ENCODE measurements at regions not wholly inside any gene's neighbourhood (a gene's known extent, or its start where the extent isn't known, plus 50 kb on each side); places are given as distances from the start of the nearest gene placed in this dataset.
"Not testable (repeated sequence)": the region's sequence is repeated elsewhere in the genome, so short reads cannot be mapped to it uniquely, and the experiment has no call there.

DNA sequence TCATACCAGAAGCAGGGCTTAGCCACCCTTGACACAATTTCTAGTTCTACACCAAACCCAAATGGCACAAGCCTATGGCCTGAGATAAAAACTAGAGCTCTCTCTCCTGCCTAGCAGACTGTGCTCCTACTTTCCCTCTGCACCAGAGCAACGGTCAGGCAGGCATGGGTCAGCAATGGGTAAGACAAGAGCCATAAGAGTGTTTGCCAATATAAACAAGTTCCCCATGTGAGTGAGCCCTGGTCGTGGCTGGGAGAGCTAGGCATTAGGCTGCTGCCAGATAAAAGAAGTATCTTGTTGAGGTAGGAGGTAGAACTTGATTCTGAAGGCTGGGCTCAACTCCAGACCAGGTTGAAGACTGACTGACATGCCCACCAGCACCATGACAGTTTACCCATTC lies 1979.1 kb downstream of the OLFM4 start:
- ATAC-seq = no peak
- H3K4me1 Mint-ChIP-seq = no peaks in the 10 kb centered on the region
- H3K36me3 Mint-ChIP-seq = no peaks in the 10 kb centered on the region
- H3K27me3 Mint-ChIP-seq = no peaks in the 10 kb centered on the region
- H3K9me3 Mint-ChIP-seq = peaks cover 9% of the 10 kb centered on the region
- H3K27ac Mint-ChIP-seq = no peak overlapping the region
- H3K4me3 Mint-ChIP-seq = no peak overlapping the region

DNA sequence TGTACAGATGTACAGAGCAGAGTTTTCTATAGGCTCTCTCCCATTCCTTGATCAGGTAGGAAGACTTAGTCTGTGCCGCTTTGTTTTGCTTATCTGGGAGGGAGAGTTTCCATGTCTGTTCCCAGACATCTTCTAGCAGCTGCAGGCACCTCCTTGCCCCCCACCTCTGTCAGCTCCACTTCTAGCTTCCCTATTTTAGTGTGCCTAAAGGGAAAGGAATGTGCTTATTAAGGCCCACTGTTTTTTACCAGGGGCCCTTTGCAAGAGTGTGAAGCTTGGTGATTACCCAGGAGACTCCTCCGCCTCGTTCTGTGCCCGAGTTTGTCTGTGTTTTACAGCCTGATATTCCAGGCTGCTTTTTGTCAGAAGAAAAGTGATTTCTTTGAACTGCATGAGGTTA lies 1984.4 kb downstream of the OLFM4 start:
- peaks cover 2% of the 10 kb centered on the region for H3K9me3 Mint-ChIP-seq
- no peak overlapping the region for H3K4me3 Mint-ChIP-seq
- no peaks in the 10 kb centered on the region for H3K27me3 Mint-ChIP-seq
- no peak overlapping the region for H3K27ac Mint-ChIP-seq
- H3K36me3 Mint-ChIP-seq = no peaks in the 10 kb centered on the region
- no peak for ATAC-seq
- no peaks in the 10 kb centered on the region for H3K4me1 Mint-ChIP-seq

DNA sequence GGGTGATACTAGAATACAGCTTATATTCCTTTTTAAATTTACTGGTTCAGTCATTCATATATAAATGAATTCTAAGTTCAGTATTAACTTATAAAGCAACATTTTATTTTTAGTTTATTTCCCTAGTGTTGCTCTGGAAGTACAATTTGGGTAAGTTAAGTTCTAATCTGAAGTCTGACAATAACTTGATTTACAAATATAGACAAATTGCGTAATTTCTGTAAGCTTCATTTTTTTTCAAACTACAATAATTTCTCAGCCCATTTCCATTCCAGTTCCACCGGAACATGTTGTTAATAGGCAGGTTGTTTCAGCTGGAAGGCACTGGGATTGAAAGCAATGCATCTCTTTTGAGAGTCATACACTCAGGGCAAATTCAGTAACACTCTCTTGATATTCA lies 2000.7 kb downstream of the OLFM4 start:
- Mint-ChIP-seq H3K4me1 (no peaks in the 10 kb centered on the region), H3K27ac (no peak overlapping the region), H3K9me3 (peaks cover 14% of the 10 kb centered on the region), H3K27me3 (no peaks in the 10 kb centered on the region), H3K36me3 (no peaks in the 10 kb centered on the region), H3K4me3 (no peak overlapping the region)
- no peak for ATAC-seq

DNA sequence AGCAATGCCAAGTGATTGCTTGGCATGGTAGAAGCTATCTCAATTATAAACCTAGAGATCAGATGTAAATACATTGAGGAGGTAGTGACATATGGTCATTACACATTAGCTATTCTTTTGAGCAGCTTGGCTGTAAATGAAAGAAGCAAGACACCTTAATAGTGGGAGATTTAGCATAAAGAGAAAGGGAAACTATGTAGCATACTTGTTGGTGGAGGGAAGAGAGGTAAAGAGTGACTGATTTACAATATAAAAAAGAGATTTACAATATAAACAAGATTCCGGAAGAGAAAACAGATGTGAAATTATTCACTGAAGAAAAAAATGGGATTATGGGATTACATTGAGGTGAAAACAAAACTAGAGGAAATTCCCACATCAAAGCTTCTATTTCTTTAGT lies 2009.6 kb downstream of the OLFM4 start:
- H3K36me3 Mint-ChIP-seq = no peaks in the 10 kb centered on the region
- H3K9me3 Mint-ChIP-seq = peaks cover 10% of the 10 kb centered on the region
- H3K4me3 Mint-ChIP-seq = no peak overlapping the region
- no peak for ATAC-seq
- H3K27me3 Mint-ChIP-seq = no peaks in the 10 kb centered on the region
- no peaks in the 10 kb centered on the region for H3K4me1 Mint-ChIP-seq
- no peak overlapping the region for H3K27ac Mint-ChIP-seq

DNA sequence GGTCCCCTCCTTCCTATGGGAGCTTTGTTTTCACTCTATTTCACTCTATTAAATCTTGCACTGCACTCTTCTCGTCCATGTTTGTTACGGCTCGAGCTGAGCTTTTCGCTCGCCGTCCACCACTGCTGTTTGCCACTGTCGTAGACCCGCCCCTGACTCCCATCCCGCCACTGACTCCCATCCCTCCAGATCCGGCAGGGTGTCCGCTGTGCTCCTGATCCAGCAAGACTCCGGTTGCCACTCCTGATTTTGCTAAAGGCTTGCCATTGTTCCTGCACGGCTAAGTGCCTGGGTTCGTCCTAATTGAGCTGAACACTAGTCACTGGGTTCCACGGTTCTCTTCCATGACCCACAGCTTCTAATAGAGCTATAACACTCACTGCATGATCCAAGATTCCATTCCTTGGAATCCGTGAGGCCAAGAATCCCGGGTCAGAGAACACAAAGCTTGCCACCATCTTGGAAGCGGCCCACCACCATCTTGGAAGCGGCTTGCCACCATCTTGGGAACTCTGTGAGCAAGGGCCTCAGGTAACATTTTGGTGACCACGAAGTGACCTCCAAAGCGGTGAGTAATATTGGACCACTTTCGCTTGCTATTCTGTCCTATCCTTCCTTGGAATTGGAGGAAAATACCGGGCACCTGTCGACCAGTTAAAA lies 2025.4 kb downstream of the OLFM4 start:
- ATAC-seq, H3K36me3 Mint-ChIP-seq, H3K4me1 Mint-ChIP-seq, H3K27ac Mint-ChIP-seq, H3K4me3 Mint-ChIP-seq, H3K27me3 Mint-ChIP-seq, H3K9me3 Mint-ChIP-seq: not testable (repeated sequence)

DNA sequence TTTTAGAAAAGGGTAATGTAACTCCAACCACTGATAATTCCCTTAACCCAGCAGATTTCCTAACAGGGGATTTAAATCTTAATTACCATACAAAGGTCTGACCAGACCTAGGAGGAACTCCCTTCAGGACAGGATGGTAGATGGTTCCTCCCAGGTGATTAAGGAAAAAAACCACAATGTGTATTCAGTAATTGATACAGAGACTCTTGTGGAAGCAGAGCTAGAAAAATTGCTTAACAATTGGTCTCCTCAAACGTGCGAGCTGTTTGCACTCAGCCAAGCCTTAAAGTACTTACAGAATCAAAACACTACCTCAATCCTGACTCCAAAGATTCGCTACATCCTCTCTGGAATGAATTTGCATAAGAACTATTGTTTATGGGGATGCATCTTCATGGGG lies 2027.1 kb downstream of the OLFM4 start:
- H3K4me3 Mint-ChIP-seq, H3K36me3 Mint-ChIP-seq, H3K4me1 Mint-ChIP-seq, H3K27me3 Mint-ChIP-seq, ATAC-seq, H3K27ac Mint-ChIP-seq, H3K9me3 Mint-ChIP-seq: not testable (repeated sequence)

DNA sequence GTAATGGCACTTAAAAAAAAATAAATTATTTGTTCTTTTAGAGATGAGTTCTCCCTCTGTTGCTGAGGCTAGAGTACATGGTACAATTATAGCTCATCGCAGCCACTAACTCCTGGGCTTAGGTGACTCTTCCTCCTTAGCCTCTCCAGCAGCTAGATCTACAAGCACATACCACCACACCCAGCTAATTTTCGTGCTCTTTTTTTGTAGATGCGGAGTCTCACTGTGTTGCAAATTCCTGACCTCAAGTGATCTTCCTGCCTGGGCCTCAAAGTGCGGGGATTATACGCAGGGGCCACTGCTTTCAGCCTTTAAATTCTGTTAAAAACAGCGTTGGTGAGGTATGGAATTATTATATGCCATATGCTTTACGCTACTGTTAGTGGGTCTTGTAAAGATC lies 2034.0 kb downstream of the OLFM4 start:
- Mint-ChIP-seq H3K9me3 (peaks cover 5% of the 10 kb centered on the region), H3K4me1 (no peaks in the 10 kb centered on the region), H3K27me3 (no peaks in the 10 kb centered on the region), H3K27ac (no peak overlapping the region), H3K36me3 (no peaks in the 10 kb centered on the region), H3K4me3 (no peak overlapping the region)
- no peak for ATAC-seq

DNA sequence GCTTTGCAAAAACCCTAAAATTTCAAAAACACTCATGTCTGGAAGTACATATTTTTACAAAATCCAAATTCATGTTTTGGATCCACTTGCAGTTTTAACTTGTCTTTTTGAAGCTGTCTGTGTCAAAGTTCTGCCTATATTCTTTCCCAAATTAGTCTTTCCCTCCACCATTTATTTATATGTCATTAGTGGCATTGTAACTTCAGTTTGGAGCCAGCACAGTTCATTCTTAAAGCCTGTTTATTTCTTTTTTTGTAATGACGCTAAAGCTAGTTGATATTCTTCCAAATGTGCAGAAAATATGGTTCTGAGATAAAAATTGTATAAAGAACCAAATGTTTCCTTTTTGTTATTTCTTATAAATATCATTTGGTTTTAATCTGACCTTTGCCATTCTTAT lies 2039.3 kb downstream of the OLFM4 start:
- no peaks in the 10 kb centered on the region for H3K36me3 Mint-ChIP-seq
- H3K4me3 Mint-ChIP-seq = no peak overlapping the region
- ATAC-seq = no peak
- no peak overlapping the region for H3K27ac Mint-ChIP-seq
- H3K27me3 Mint-ChIP-seq = no peaks in the 10 kb centered on the region
- no peaks in the 10 kb centered on the region for H3K4me1 Mint-ChIP-seq
- no peaks in the 10 kb centered on the region for H3K9me3 Mint-ChIP-seq

DNA sequence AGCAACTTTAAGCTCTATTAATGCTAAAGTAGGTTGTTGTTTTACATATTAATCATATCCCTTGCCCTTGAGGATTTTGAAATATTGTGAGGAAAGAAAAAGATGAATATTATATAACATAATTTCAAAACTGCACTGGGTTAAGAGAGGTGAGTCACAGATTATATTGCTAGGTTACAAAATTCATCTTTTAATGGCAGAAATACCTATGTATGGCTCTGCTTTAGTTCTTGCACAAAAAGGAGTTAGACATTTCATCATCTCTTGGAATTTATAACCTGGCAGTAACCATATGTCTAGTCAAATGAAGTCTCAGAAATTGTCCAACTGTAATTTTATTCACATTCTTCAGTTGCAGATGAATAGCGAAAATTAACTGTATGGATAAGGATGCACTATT lies 2041.1 kb downstream of the OLFM4 start:
- no peaks in the 10 kb centered on the region for H3K27me3 Mint-ChIP-seq

DNA sequence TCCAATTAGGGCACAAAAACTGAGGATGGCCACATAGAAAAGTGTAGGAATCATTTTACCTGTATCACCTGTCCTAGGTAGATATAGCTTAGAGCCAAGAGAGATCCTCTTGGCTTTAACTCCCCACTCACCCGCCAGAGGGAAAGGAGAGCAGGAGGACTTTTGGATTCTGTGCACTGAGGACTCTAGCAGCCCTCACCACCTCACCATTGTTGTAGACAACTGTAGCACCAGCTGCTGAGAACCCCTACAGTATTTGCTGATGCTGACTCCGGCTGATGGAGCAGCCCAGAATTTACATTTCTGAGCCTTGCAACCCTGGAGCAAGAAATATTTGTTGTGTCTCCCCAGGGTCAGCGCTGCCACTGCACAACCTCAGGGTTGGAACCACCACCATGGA lies 2044.4 kb downstream of the OLFM4 start:
- Mint-ChIP-seq H3K9me3 (no peaks in the 10 kb centered on the region), H3K36me3 (no peaks in the 10 kb centered on the region), H3K27me3 (no peaks in the 10 kb centered on the region), H3K27ac (no peak overlapping the region), H3K4me3 (no peak overlapping the region), H3K4me1 (no peaks in the 10 kb centered on the region)
- no peak for ATAC-seq

More for the DNA sequence above, 2041.1 kb downstream of the OLFM4 start:
- ATAC-seq = no peak
- H3K27ac Mint-ChIP-seq = no peak overlapping the region
- H3K9me3 Mint-ChIP-seq = no peaks in the 10 kb centered on the region
- no peaks in the 10 kb centered on the region for H3K36me3 Mint-ChIP-seq
- no peaks in the 10 kb centered on the region for H3K4me1 Mint-ChIP-seq
- no peak overlapping the region for H3K4me3 Mint-ChIP-seq

DNA sequence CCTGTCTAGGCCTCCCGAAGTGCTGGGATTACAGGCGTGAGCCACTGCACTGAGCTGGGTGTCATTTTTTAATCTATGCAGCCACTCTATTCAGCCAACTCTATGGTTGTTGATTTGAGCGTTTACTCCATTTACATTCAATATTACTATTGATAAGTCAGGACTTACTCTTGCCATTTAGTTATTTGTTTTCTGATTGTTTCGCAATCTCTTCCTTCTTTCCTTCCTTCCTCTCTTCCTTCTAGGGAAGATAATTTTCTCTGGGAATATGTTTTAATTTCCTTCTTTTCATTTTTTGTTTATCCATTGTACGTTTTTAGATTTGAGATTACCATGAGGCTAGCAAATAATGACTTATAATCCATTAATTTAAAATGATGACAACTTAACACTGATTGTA lies 2056.0 kb downstream of the OLFM4 start:
- Mint-ChIP-seq H3K27ac (no peak overlapping the region), H3K27me3 (no peaks in the 10 kb centered on the region), H3K4me3 (no peak overlapping the region), H3K4me1 (no peaks in the 10 kb centered on the region), H3K36me3 (no peaks in the 10 kb centered on the region), H3K9me3 (peaks cover 7% of the 10 kb centered on the region)
- no peak for ATAC-seq

DNA sequence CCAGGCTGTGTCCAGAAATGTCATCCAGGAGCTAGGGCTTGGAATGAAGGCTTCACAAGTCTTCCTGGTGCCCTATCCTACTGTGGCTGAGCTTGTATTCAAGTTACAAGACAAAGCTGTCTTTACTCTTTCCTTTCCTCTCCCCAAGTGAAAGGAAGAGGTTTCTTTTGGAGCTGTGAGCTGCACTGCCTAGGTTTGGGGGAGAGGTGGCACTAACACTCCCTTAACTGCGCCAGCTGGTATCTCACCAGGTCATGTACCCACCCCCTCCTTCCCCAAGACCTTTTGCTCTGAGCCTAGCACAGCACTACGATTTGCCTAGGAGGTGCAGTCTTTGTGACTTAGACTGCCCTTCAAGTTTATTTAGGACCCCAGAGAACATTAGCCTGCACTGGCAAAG lies 2053.6 kb upstream of the PRR20A start:
- H3K9me3 Mint-ChIP-seq = peaks cover 7% of the 10 kb centered on the region
- no peak overlapping the region for H3K27ac Mint-ChIP-seq
- H3K4me1 Mint-ChIP-seq = no peaks in the 10 kb centered on the region
- H3K36me3 Mint-ChIP-seq = no peaks in the 10 kb centered on the region
- no peaks in the 10 kb centered on the region for H3K27me3 Mint-ChIP-seq
- no peak for ATAC-seq
- H3K4me3 Mint-ChIP-seq = no peak overlapping the region

DNA sequence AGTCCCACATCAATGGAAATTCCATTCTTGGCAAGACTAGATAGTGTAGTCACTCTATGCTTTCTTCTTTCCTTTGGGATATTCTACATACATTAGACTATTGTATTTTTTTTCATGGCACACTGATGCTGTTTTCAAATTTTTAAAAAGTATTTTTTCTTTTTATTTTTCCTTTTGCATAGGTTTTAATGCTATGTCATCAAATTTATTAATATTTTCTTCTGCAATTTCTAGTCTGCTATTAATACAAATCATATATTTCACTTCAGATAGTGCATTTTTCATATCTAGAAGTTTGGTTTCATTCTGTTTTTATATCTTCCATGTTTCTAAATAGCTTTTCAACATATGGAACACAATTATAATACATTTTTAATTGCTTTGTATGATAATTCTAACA lies 2050.1 kb upstream of the PRR20A start:
- Mint-ChIP-seq H3K27me3 (no peaks in the 10 kb centered on the region), H3K36me3 (no peaks in the 10 kb centered on the region), H3K27ac (no peak overlapping the region), H3K4me3 (no peak overlapping the region), H3K9me3 (no peaks in the 10 kb centered on the region), H3K4me1 (no peaks in the 10 kb centered on the region)
- no peak for ATAC-seq

DNA sequence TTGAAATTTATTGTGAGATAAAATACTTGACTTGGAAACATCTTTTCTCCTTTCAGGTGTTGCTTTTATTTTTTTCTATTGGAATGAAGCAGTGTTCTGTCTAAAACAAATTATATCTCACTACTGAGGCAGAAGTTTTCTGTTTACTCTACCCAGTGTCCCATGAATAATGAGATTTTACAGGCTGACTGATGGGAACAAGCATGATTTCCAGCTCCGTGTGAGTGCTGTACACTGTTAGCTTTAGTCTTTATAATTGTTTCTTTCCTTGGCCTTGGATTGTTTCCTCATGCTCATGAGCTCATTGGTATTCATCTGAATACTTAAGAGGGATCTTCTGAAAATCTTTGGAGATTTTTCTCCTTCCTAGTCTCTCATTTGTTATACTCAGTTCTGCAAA lies 2049.5 kb upstream of the PRR20A start:
- no peak overlapping the region for H3K27ac Mint-ChIP-seq
- no peaks in the 10 kb centered on the region for H3K4me1 Mint-ChIP-seq
- ATAC-seq = no peak
- H3K4me3 Mint-ChIP-seq = no peak overlapping the region
- H3K9me3 Mint-ChIP-seq = no peaks in the 10 kb centered on the region
- H3K36me3 Mint-ChIP-seq = no peaks in the 10 kb centered on the region
- H3K27me3 Mint-ChIP-seq = no peaks in the 10 kb centered on the region

DNA sequence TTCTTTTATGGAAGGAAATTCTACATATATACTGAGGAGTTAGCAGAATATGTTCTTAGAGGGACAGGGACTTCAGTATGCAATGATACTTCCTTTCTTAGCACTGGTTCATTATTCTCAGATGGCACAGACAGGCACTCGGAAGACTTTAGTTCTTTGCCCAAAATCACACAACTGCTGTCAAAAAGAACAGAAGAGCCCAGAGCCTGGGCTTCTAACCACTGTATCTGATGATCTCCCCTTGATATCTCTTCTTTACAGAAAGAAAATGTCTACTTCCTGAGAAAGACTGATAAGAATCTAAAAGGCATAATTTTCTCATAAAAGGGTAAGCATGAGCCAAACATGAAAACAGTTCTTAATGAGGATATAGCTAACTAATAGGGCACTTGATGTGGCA lies 2034.2 kb upstream of the PRR20A start:
- ATAC-seq = no peak
- Mint-ChIP-seq H3K27me3 (no peaks in the 10 kb centered on the region), H3K36me3 (no peaks in the 10 kb centered on the region), H3K4me1 (no peaks in the 10 kb centered on the region), H3K9me3 (peaks cover 6% of the 10 kb centered on the region), H3K4me3 (no peak overlapping the region), H3K27ac (no peak overlapping the region)

DNA sequence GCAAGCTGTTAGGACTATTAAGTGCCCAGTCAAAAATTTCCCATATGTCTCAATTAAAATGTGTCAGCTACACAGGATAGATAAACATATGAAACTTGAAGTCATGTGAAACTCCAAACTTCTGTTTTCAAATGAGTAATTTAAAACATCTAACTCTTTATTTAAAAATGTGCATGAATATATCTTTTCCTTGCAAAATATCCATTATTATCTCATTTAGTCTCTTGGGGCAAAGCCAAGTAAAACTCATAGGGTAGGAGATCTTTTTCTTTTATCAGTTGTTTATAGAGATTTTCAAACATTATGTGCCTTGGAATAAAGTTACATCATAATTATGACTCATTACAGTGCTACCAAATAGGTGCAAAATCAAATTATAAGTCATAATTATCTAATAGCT lies 2020.1 kb upstream of the PRR20A start:
- Mint-ChIP-seq H3K36me3 (no peaks in the 10 kb centered on the region), H3K9me3 (peaks cover 6% of the 10 kb centered on the region), H3K4me1 (no peaks in the 10 kb centered on the region), H3K27ac (no peak overlapping the region), H3K27me3 (no peaks in the 10 kb centered on the region), H3K4me3 (no peak overlapping the region)
- no peak for ATAC-seq

DNA sequence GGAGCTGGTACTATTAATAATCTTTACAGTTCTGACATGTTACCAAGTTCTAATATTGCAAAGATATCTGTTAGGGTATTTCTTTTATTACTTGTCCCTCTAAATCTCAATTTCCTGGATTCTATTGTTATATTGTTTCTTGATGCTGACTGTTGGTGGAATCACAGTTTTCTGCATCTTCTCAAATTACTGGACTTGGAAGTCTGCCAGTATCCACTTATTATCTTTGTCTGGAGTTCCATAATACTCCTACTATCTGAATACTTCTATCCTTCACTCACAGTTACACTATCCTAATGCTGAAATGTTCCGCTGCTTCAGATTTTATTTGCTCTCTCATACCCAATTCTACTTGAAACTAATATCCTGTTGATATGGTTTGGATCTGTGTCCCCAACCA lies 1985.7 kb upstream of the PRR20A start:
- no peak for ATAC-seq

More for the DNA sequence above, 1985.7 kb upstream of the PRR20A start:
- H3K4me3 Mint-ChIP-seq = no peak overlapping the region
- no peak overlapping the region for H3K27ac Mint-ChIP-seq
- H3K9me3 Mint-ChIP-seq = peaks cover 3% of the 10 kb centered on the region
- H3K4me1 Mint-ChIP-seq = no peaks in the 10 kb centered on the region
- no peaks in the 10 kb centered on the region for H3K36me3 Mint-ChIP-seq
- no peaks in the 10 kb centered on the region for H3K27me3 Mint-ChIP-seq
